Liver (tissue), 6 donors: ENCODE measurements at regions not wholly inside any gene's neighbourhood (a gene's known extent, or its start where the extent isn't known, plus 50 kb on each side); places are given as distances from the start of the nearest gene placed in this dataset.

ENCODE experiments used
- DNase-seq: peaks from one replicate; pipeline ENCODE4 v3.0.0-alpha.2; 2017; ENCODE audit warnings: low spot score
- H3K27ac ChIP-seq, 2 donors: one replicate each; pipeline ENCODE4 v1.7.0; 2013; ENCODE audit warnings: inconsistent platforms in 2 of 2, low read length in 2 of 2, control low read depth in 1 of 2, low read depth in 1 of 2, mild to moderate bottlenecking in 1 of 2
- H3K27me3 ChIP-seq, 4 donors: one replicate each; pipeline versions ENCODE4 v1.6.1 to v1.7.0; 2013; ENCODE audit warnings: low read length in 3 of 4, inconsistent platforms in 1 of 4, mild to moderate bottlenecking in 1 of 4, moderate library complexity in 1 of 4; ENCODE audit not compliant: control insufficient read depth in 4 of 4, insufficient read depth in 4 of 4
- H3K36me3 ChIP-seq, 4 donors: one replicate each; pipeline versions ENCODE4 v1.6.1 to v1.7.0; 2013; ENCODE audit warnings: low read length in 3 of 4, mild to moderate bottlenecking in 3 of 4, low read depth in 1 of 4, moderate library complexity in 1 of 4; ENCODE audit not compliant: control insufficient read depth in 4 of 4, insufficient read depth in 3 of 4
- H3K4me1 ChIP-seq, 4 donors: one replicate each; pipeline versions ENCODE4 v1.6.1 to v1.7.0; 2013; ENCODE audit warnings: low read length in 3 of 4, mild to moderate bottlenecking in 3 of 4, moderate library complexity in 1 of 4; ENCODE audit not compliant: control insufficient read depth in 4 of 4, insufficient read depth in 4 of 4
- H3K4me3 ChIP-seq, 3 donors: one replicate each; pipeline versions ENCODE4 v1.6.1 to v1.7.0; 2013; ENCODE audit warnings: low read length in 3 of 3, control low read depth in 1 of 3, low read depth in 1 of 3, mild to moderate bottlenecking in 1 of 3
- H3K9ac ChIP-seq, 2 donors: one replicate each; pipeline ENCODE4 v1.7.0; 2013; ENCODE audit warnings: low read length in 2 of 2, mild to moderate bottlenecking in 2 of 2, moderate library complexity in 2 of 2, control low read depth in 1 of 2, low read depth in 1 of 2
- H3K9me3 ChIP-seq, 4 donors: one replicate each; pipeline versions ENCODE4 v1.6.1 to v1.7.0; 2013; ENCODE audit warnings: low read length in 3 of 4; ENCODE audit not compliant: control insufficient read depth in 4 of 4
- ATF3 ChIP-seq: IDR thresholded peaks from 2 replicates; pipeline ENCODE4 v1.6.1; 2016; ENCODE audit warnings: antibody characterized with exemption
- EGR1 ChIP-seq, 2 donors: IDR thresholded peaks; 2 replicates each; pipeline ENCODE4 v1.6.1; 2016 to 2018; ENCODE audit warnings: antibody characterized with exemption in 2 of 2, low read depth in 2 of 2
- FOXA1 ChIP-seq: IDR thresholded peaks from 2 replicates; pipeline ENCODE4 v1.6.1; 2016; ENCODE audit warnings: antibody characterized with exemption
- FOXA2 ChIP-seq: IDR thresholded peaks from 2 replicates; pipeline ENCODE4 v1.6.1; 2016; ENCODE audit warnings: antibody characterized with exemption
- GABPA ChIP-seq, 2 donors: IDR thresholded peaks in 1 of 2; conservative IDR thresholded peaks in 1 of 2; 2 replicates each; pipeline ENCODE4 v1.6.1; 2016; ENCODE audit warnings: antibody characterized with exemption in 2 of 2, mild to moderate bottlenecking in 1 of 2, moderate library complexity in 1 of 2
- HNF4A ChIP-seq, 2 donors: conservative IDR thresholded peaks; 2 replicates each; pipeline ENCODE4 v1.6.1; 2016; ENCODE audit warnings: antibody characterized with exemption in 2 of 2, mild to moderate bottlenecking in 2 of 2
- HNF4G ChIP-seq: IDR thresholded peaks from 2 replicates; pipeline ENCODE4 v1.6.1; 2016; ENCODE audit warnings: antibody characterized with exemption
- MAX ChIP-seq: IDR thresholded peaks from 2 replicates; pipeline ENCODE4 v1.6.1; 2016; ENCODE audit warnings: antibody characterized with exemption
- NR2F2 ChIP-seq: IDR thresholded peaks from 2 replicates; pipeline ENCODE4 v1.6.1; 2016; ENCODE audit warnings: antibody characterized with exemption
- REST ChIP-seq: IDR thresholded peaks from 2 replicates; pipeline ENCODE4 v1.6.1; 2016; ENCODE audit warnings: antibody characterized with exemption, mild to moderate bottlenecking
- RXRA ChIP-seq, 2 donors: IDR thresholded peaks; 2 replicates each; pipeline ENCODE4 v1.6.1; 2017 to 2018; ENCODE audit warnings: antibody characterized with exemption in 2 of 2, mild to moderate bottlenecking in 1 of 2
- SP1 ChIP-seq: IDR thresholded peaks from 2 replicates; pipeline ENCODE4 v1.6.1; 2018; ENCODE audit warnings: antibody characterized with exemption, mild to moderate bottlenecking
- TAF1 ChIP-seq: conservative IDR thresholded peaks from 2 replicates; pipeline ENCODE4 v1.6.1; 2016; ENCODE audit warnings: antibody characterized with exemption, mild to moderate bottlenecking
- ZBTB33 ChIP-seq: IDR thresholded peaks from 2 replicates; pipeline ENCODE4 v1.6.1; 2016; ENCODE audit warnings: antibody characterized with exemption
- donor health status: healthy.
- donor health status: healthy.
- donor health status: healthy.

GRCh38 chr14:82635915-82636314, 1102.3 kb upstream of the SEL1L start:
- H3K9me3 ChIP-seq, result no peaks in the 10 kb centered on the region
- H3K9ac ChIP-seq, result no peak overlapping the region
- H3K36me3 ChIP-seq, result no peaks in the 10 kb centered on the region
- no peak overlapping the region for H3K27ac ChIP-seq
- no peaks in the 10 kb centered on the region for H3K4me1 ChIP-seq
- TF ChIP-seq FOXA1 (no peak), RXRA (IDR thresholded peaks at IDR 0.05) (no peak), ZBTB33 (no peak), FOXA2 (no peak), REST (no peak), NR2F2 (no peak), EGR1 (IDR thresholded peaks at IDR 0.05; ENCODE audit: low read depth in 2 of 2) (no peak), HNF4G (no peak)
- H3K4me3 ChIP-seq, result no peak overlapping the region
- H3K27me3 ChIP-seq, result no peaks in the 10 kb centered on the region
- no peak for DNase-seq

GRCh38 chr14:82636426-82636825, 1102.8 kb upstream of the SEL1L start:
- Histone ChIP-seq H3K27me3 (no peaks in the 10 kb centered on the region), H3K27ac (no peak overlapping the region), H3K9me3 (no peaks in the 10 kb centered on the region), H3K4me1 (no peaks in the 10 kb centered on the region), H3K4me3 (no peak overlapping the region), H3K36me3 (no peaks in the 10 kb centered on the region), H3K9ac (no peak overlapping the region)
- DNase-seq, result no peak
- no peak for TF ChIP-seq FOXA2
- TF ChIP-seq HNF4A (conservative IDR thresholded peaks at IDR 0.05), result no peak
- TF ChIP-seq MAX, result no peak
- TF ChIP-seq TAF1, result no peak
- TF ChIP-seq SP1, result no peak
- TF ChIP-seq GABPA (IDR thresholded peaks at IDR 0.05 in 1 of 2, conservative IDR thresholded peaks at IDR 0.05 in 1 of 2), result no peak
- TF ChIP-seq FOXA1, result no peak
- no peak for TF ChIP-seq RXRA (IDR thresholded peaks at IDR 0.05)
- no peak for TF ChIP-seq ATF3
- no peak for TF ChIP-seq NR2F2
- no peak for TF ChIP-seq EGR1 (IDR thresholded peaks at IDR 0.05; ENCODE audit: low read depth in 2 of 2)
- TF ChIP-seq HNF4G, result no peak
